Choroid plexus epithelial cell (primary cell): ENCODE measurements at regions not wholly inside any gene's neighbourhood (a gene's known extent, or its start where the extent isn't known, plus 50 kb on each side); places are given as distances from the start of the nearest gene placed in this dataset.

ENCODE experiments used
- DNase-seq: peaks from one replicate; pipeline ENCODE4 v3.0.0-alpha.2; 2010; ENCODE audit warnings: low read depth
- H3K4me3 ChIP-seq: 2 replicates; pipeline ENCODE4 v1.5.1; 2011; ENCODE audit warnings: low read depth, mild to moderate bottlenecking, control low read depth, low read length, moderate library complexity
- CTCF ChIP-seq: conservative IDR thresholded peaks from 2 replicates; pipeline ENCODE4 v1.5.1; 2011; ENCODE audit warnings: low read depth, mild to moderate bottlenecking, control low read depth, inconsistent platforms, low read length, moderate library complexity

- peak; percentile 86 for DNase-seq
- H3K4me3 ChIP-seq = no peak overlapping the region
- TF ChIP-seq CTCF = no peak
These were observed 68.4 kb upstream of the CTDP1 start for GRCh38 chr18:79611040-79611681.

- no peak for TF ChIP-seq CTCF
- no peak overlapping the region for H3K4me3 ChIP-seq
- no peak for DNase-seq
These were observed 67.1 kb upstream of the CTDP1 start for GRCh38 chr18:79612291-79613108.

- no peak for TF ChIP-seq CTCF
- DNase-seq = no peak
- no peak overlapping the region for H3K4me3 ChIP-seq
These were observed 66.2 kb upstream of the CTDP1 start for GRCh38 chr18:79613186-79613931.

GRCh38 chr18:79614211-79614955, 65.2 kb upstream of the CTDP1 start:
- no peak for DNase-seq
- TF ChIP-seq CTCF = no peak
- H3K4me3 ChIP-seq = no peak overlapping the region

- no peak for TF ChIP-seq CTCF
- no peak overlapping the region for H3K4me3 ChIP-seq
- no peak for DNase-seq
These were observed 64.5 kb upstream of the CTDP1 start for GRCh38 chr18:79615091-79615490.

GRCh38 chr18:79615586-79615985, 64.0 kb upstream of the CTDP1 start:
- DNase-seq = no peak
- no peak for TF ChIP-seq CTCF
- H3K4me3 ChIP-seq = no peak overlapping the region
